A673 (cell line): ENCODE measurements at regions not wholly inside any gene's neighbourhood (a gene's known extent, or its start where the extent isn't known, plus 50 kb on each side); places are given as distances from the start of the nearest gene placed in this dataset.

Experiments
- EZH2 ChIP-seq: fragments of 200-600 bp; sonication (generic); IDR thresholded peaks from 2 replicates; pipeline ENCODE4 v1.6.1; 2017; ENCODE audit warnings: borderline replicate concordance, low read depth, mild to moderate bottlenecking, mixed read lengths, antibody characterized with exemption, low read length; ENCODE audit not compliant: poor library complexity, severe bottlenecking
- TF ChIP-seq, protein P1 (sequence below): fragments of 300-800, 200-600 bp; sonication (generic); conservative IDR thresholded peaks from 2 replicates; pipeline ENCODE4 v1.5.1; 2017; ENCODE audit warnings: low read depth, mild to moderate bottlenecking, antibody characterized with exemption, low read length, moderate library complexity, mixed read lengths

DNA sequence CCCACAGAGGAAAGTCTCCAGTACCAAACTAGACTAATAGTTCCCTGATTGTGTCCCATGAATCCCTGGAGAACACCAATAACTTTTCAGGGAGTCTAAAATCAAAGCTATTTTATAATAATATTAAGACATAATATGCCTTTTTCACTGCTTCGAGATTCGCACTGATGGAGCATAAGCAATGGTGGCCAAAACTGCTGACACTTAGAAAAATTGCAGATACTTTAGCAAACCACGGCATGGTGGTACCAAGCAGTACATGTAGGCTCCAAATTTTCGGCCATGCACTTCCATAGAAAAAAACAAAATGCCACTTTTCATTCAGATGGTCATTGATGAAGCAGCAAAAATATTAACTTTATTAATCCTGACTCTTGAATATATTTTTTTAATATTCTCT lies 100.3 kb upstream of the PCSK1 start:
- TF ChIP-seq, protein P1, sequence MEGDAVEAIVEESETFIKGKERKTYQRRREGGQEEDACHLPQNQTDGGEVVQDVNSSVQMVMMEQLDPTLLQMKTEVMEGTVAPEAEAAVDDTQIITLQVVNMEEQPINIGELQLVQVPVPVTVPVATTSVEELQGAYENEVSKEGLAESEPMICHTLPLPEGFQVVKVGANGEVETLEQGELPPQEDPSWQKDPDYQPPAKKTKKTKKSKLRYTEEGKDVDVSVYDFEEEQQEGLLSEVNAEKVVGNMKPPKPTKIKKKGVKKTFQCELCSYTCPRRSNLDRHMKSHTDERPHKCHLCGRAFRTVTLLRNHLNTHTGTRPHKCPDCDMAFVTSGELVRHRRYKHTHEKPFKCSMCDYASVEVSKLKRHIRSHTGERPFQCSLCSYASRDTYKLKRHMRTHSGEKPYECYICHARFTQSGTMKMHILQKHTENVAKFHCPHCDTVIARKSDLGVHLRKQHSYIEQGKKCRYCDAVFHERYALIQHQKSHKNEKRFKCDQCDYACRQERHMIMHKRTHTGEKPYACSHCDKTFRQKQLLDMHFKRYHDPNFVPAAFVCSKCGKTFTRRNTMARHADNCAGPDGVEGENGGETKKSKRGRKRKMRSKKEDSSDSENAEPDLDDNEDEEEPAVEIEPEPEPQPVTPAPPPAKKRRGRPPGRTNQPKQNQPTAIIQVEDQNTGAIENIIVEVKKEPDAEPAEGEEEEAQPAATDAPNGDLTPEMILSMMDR: no peak
- TF ChIP-seq EZH2: no peak
